CD1c-positive myeloid dendritic cell (primary cell): ENCODE measurements at regions not wholly inside any gene's neighbourhood (a gene's known extent, or its start where the extent isn't known, plus 50 kb on each side); places are given as distances from the start of the nearest gene placed in this dataset.

Experiments used
- DNase-seq: peaks from one replicate; pipeline ENCODE4 v3.0.0-alpha.2; 2016; ENCODE audit errors: extremely low spot score

GRCh38 chr20:39576771-39577170 lies 614.6 kb downstream of the DHX35 start:
- DNase-seq: no peak

- DNase-seq: no peak
Measured at GRCh38 chr20:39574061-39574460, 611.9 kb downstream of the DHX35 start.

GRCh38 chr20:39571171-39571570 lies 609.0 kb downstream of the DHX35 start:
- DNase-seq: no peak

- no peak for DNase-seq
Measured at GRCh38 chr20:39568109-39568508, 606.0 kb downstream of the DHX35 start.

GRCh38 chr20:39563349-39563748 lies 601.2 kb downstream of the DHX35 start:
- no peak for DNase-seq

- no peak for DNase-seq
Measured at GRCh38 chr20:39554341-39554740, 592.2 kb downstream of the DHX35 start.

- DNase-seq: no peak
Measured at GRCh38 chr20:39553120-39553519, 591.0 kb downstream of the DHX35 start.

GRCh38 chr20:39549733-39550132 lies 587.6 kb downstream of the DHX35 start:
- DNase-seq: no peak

- DNase-seq: no peak
Measured at GRCh38 chr20:39547546-39548408, 585.6 kb downstream of the DHX35 start.

GRCh38 chr20:39541136-39541803 lies 579.1 kb downstream of the DHX35 start:
- no peak for DNase-seq

GRCh38 chr20:39538317-39538716 lies 576.2 kb downstream of the DHX35 start:
- DNase-seq: no peak

GRCh38 chr20:39535301-39535700 lies 573.2 kb downstream of the DHX35 start:
- DNase-seq: no peak

- no peak for DNase-seq
Measured at GRCh38 chr20:39534846-39535245, 572.7 kb downstream of the DHX35 start.

- no peak for DNase-seq
Measured at GRCh38 chr20:39533858-39534257, 571.7 kb downstream of the DHX35 start.

GRCh38 chr20:39532205-39532604 lies 570.1 kb downstream of the DHX35 start:
- DNase-seq: no peak

- DNase-seq: no peak
Measured at GRCh38 chr20:39528436-39528835, 566.3 kb downstream of the DHX35 start.

- DNase-seq: no peak
Measured at GRCh38 chr20:39524371-39524911, 562.3 kb downstream of the DHX35 start.

- no peak for DNase-seq
Measured at GRCh38 chr20:39523405-39523804, 561.3 kb downstream of the DHX35 start.

GRCh38 chr20:39518654-39519053 lies 556.5 kb downstream of the DHX35 start:
- no peak for DNase-seq

- DNase-seq: no peak
Measured at GRCh38 chr20:39516964-39517363, 554.8 kb downstream of the DHX35 start.

GRCh38 chr20:39504710-39505094 lies 542.6 kb downstream of the DHX35 start:
- DNase-seq: no peak

GRCh38 chr20:39503902-39504709 lies 542.0 kb downstream of the DHX35 start:
- DNase-seq: no peak
